ENCODE measurements at regions not wholly inside any gene's neighbourhood (a gene's known extent, or its start where the extent isn't known, plus 50 kb on each side); places are given as distances from the start of the nearest gene placed in this dataset.

GRCh38 chr12:126792411-126792810 lies 1474.6 kb upstream of the TMEM132C start:
- peaks cover 6% of the 10 kb centered on the region for H3K27me3 Mint-ChIP-seq (ENCODE audit: insufficient read depth, low read depth, poor library complexity)
- DNase-seq (ENCODE audit: low spot score): no peak
- Histone ChIP-seq H3K9me2 (ENCODE audit: insufficient read depth) (no peaks in the 10 kb centered on the region), H2AFZ (no peak overlapping the region), H3K27me3 (ENCODE audit: insufficient read depth) (no peaks in the 10 kb centered on the region), H4K20me1 (replicated peaks; ENCODE audit: insufficient read depth) (no peaks in the 10 kb centered on the region), H3K4me3 (no peak overlapping the region), H3K79me2 (replicated peaks; ENCODE audit: insufficient read depth) (no peaks in the 10 kb centered on the region), H3K4me1 (ENCODE audit: insufficient read depth) (no peaks in the 10 kb centered on the region), H3K4me2 (no peak overlapping the region), H3K27ac (ENCODE audit: low read depth) (no peak overlapping the region), H3F3A (replicated peaks; ENCODE audit: low read depth) (no peaks in the 10 kb centered on the region), H3K36me3 (ENCODE audit: insufficient read depth) (no peaks in the 10 kb centered on the region)
- no peak overlapping the region for H3K4me3 Mint-ChIP-seq
- H3K36me3 Mint-ChIP-seq (ENCODE audit: low read depth): peaks cover 24% of the 10 kb centered on the region
- peaks cover 93% of the 10 kb centered on the region for H3K9me3 Mint-ChIP-seq
- ATAC-seq: no peak
- TF ChIP-seq ZNF114 (CRISPR knock-in tag; IDR thresholded peaks at IDR 0.05): no peak
- TF ChIP-seq ETS1 (IDR thresholded peaks at IDR 0.05): no peak
- no peak for TF ChIP-seq EZH2phosphoT487 (IDR thresholded peaks at IDR 0.05; ENCODE audit: unreplicated experiment)
- TF ChIP-seq STAT1 (IDR thresholded peaks at IDR 0.05; ENCODE audit: unreplicated experiment): no peak
- no peaks in the 10 kb centered on the region for H3K4me1 Mint-ChIP-seq
- no peak overlapping the region for H3K27ac Mint-ChIP-seq

GRCh38 chr12:126797525-126797924 lies 1469.4 kb upstream of the TMEM132C start:
- Mint-ChIP-seq H3K9me3 (peaks cover 92% of the 10 kb centered on the region), H3K4me3 (no peak overlapping the region), H3K4me1 (no peaks in the 10 kb centered on the region), H3K27ac (no peak overlapping the region), H3K27me3 (ENCODE audit: insufficient read depth, low read depth, poor library complexity) (no peaks in the 10 kb centered on the region), H3K36me3 (ENCODE audit: low read depth) (peaks cover 17% of the 10 kb centered on the region)
- Histone ChIP-seq H3F3A (replicated peaks; ENCODE audit: low read depth) (no peaks in the 10 kb centered on the region), H3K4me1 (ENCODE audit: insufficient read depth) (no peaks in the 10 kb centered on the region), H3K36me3 (ENCODE audit: insufficient read depth) (peaks cover 3% of the 10 kb centered on the region; the same call in 1 of the 2 replicates), H3K27ac (ENCODE audit: low read depth) (no peak overlapping the region), H3K4me3 (no peak overlapping the region), H3K9me2 (ENCODE audit: insufficient read depth) (no peaks in the 10 kb centered on the region), H3K27me3 (ENCODE audit: insufficient read depth) (no peaks in the 10 kb centered on the region), H2AFZ (no peak overlapping the region), H4K20me1 (replicated peaks; ENCODE audit: insufficient read depth) (no peaks in the 10 kb centered on the region), H3K4me2 (no peak overlapping the region), H3K79me2 (replicated peaks; ENCODE audit: insufficient read depth) (no peaks in the 10 kb centered on the region)
- ATAC-seq (no peak), DNase-seq (ENCODE audit: low spot score) (no peak)
- TF ChIP-seq ETS1 (IDR thresholded peaks at IDR 0.05) (no peak), EZH2phosphoT487 (IDR thresholded peaks at IDR 0.05; ENCODE audit: unreplicated experiment) (no peak)

- no peak for DNase-seq (ENCODE audit: low spot score)
- no peak for ATAC-seq
These were observed 1468.5 kb upstream of the TMEM132C start for GRCh38 chr12:126798449-126798848.

More at GRCh38 chr12:126798449-126798848, 1468.5 kb upstream of the TMEM132C start:
- Mint-ChIP-seq H3K36me3 (ENCODE audit: low read depth) (peaks cover 19% of the 10 kb centered on the region), H3K27ac (no peak overlapping the region), H3K4me1 (no peaks in the 10 kb centered on the region), H3K4me3 (no peak overlapping the region), H3K9me3 (peaks cover 94% of the 10 kb centered on the region), H3K27me3 (ENCODE audit: insufficient read depth, low read depth, poor library complexity) (no peaks in the 10 kb centered on the region)
- Histone ChIP-seq H2AFZ (no peak overlapping the region), H3K27ac (ENCODE audit: low read depth) (no peak overlapping the region), H3F3A (replicated peaks; ENCODE audit: low read depth) (no peaks in the 10 kb centered on the region), H3K4me3 (no peak overlapping the region), H3K36me3 (ENCODE audit: insufficient read depth) (peaks cover 3% of the 10 kb centered on the region; the same call in 1 of the 2 replicates), H3K4me2 (no peak overlapping the region), H3K79me2 (replicated peaks; ENCODE audit: insufficient read depth) (no peaks in the 10 kb centered on the region), H3K9me2 (ENCODE audit: insufficient read depth) (no peaks in the 10 kb centered on the region), H3K27me3 (ENCODE audit: insufficient read depth) (no peaks in the 10 kb centered on the region), H3K4me1 (ENCODE audit: insufficient read depth) (no peaks in the 10 kb centered on the region), H4K20me1 (replicated peaks; ENCODE audit: insufficient read depth) (no peaks in the 10 kb centered on the region)
- TF ChIP-seq STAT1 (IDR thresholded peaks at IDR 0.05; ENCODE audit: unreplicated experiment): no peak
- TF ChIP-seq CREB1 (CRISPR knock-in tag; IDR thresholded peaks at IDR 0.05; ENCODE audit: low read depth): no peak
- TF ChIP-seq NANOG (IDR thresholded peaks at IDR 0.05; ENCODE audit: borderline replicate concordance): no peak
- TF ChIP-seq ZNF114 (CRISPR knock-in tag; IDR thresholded peaks at IDR 0.05): no peak
- no peak for TF ChIP-seq EZH2 (IDR thresholded peaks at IDR 0.05; ENCODE audit: low read depth, unreplicated experiment)
- TF ChIP-seq JUNB (IDR thresholded peaks at IDR 0.05; ENCODE audit: unreplicated experiment): no peak
